Lung (tissue), 1 donor: ENCODE measurements at regions not wholly inside any gene's neighbourhood (a gene's known extent, or its start where the extent isn't known, plus 50 kb on each side); places are given as distances from the start of the nearest gene placed in this dataset. TPM values are rescaled to one million over a fixed set of nuclear protein-coding genes. Genes with fewer than 3 reads are reported as not detected.

Source experiments
- small RNA-seq: library from RNA; depleted of rRNA; stranded (forward); fragments of <200 nt; gene quantifications from one replicate; pipeline ENCODE3, GENCODE V24; 2014; ENCODE audit warnings: low replicate concordance

Small RNA genes in the stretch of these regions (small RNA-seq; reads per million reads assigned to genes)
- not detected for gene MTCO1P45
- not detected for gene RNU6-1001P
- not detected for gene RNU6-546P
